Adrenal gland (tissue), 9 donors: ENCODE measurements at regions not wholly inside any gene's neighbourhood (a gene's known extent, or its start where the extent isn't known, plus 50 kb on each side); places are given as distances from the start of the nearest gene placed in this dataset.

ENCODE experiments used
- DNase-seq, 7 donors: peaks; one replicate each; pipeline ENCODE4 v3.0.0-alpha.2; 2019 to 2020
- H3K27ac ChIP-seq, 5 donors: fragments of 200-600 bp; sonication (generic) in 4 of 5; 1 replicate in 3 of 5; 2 replicates in 2 of 5; pipeline versions ENCODE4 v1.5.1 to v1.8.0; 2016 to 2020; ENCODE audit warnings: mild to moderate bottlenecking in 1 of 5
- H3K27me3 ChIP-seq: fragments of 200-600 bp; 2 replicates; pipeline ENCODE4 v1.8.0; 2021
- H3K36me3 ChIP-seq, 2 donors: fragments of 200-600 bp; replicated peaks in 1 of 2; 1 replicate in 1 of 2; 2 replicates in 1 of 2; pipeline versions ENCODE4 v1.5.1 to v1.8.0; 2018 to 2022
- H3K4me1 ChIP-seq, 2 donors: fragments of 200-600 bp; replicated peaks in 1 of 2; 1 replicate in 1 of 2; 2 replicates in 1 of 2; pipeline versions ENCODE4 v1.5.1 to v1.8.0; 2018 to 2021
- H3K4me3 ChIP-seq, 4 donors: fragments of 200-600 bp; sonication (generic) in 3 of 4; one replicate each; pipeline ENCODE4 v1.5.1; 2016 to 2018
- H3K9me3 ChIP-seq, 3 donors: fragments of 200-600 bp; sonication (generic) in 1 of 3; replicated peaks in 1 of 3; 1 replicate in 2 of 3; 2 replicates in 1 of 3; pipeline versions ENCODE4 v1.5.1 to v1.8.0; 2016 to 2021
- CTCF ChIP-seq, 6 experiments: fragments of 450-650 bp in 4 of 6; fragments of 200-600 bp in 2 of 6; sonication (generic) in 1 of 6; IDR thresholded peaks; 1 replicate in 5 of 6; 2 replicates in 1 of 6; pipeline versions ENCODE4 v1.5.1 to v1.8.0; 2016 to 2021; ENCODE audit warnings: antibody characterized with exemption in 6 of 6, mild to moderate bottlenecking in 2 of 6, moderate library complexity in 1 of 6
- POLR2A ChIP-seq, 2 donors: fragments of 450-650 bp; IDR thresholded peaks; one replicate each; pipeline ENCODE4 v1.6.1; 2017; ENCODE audit warnings: antibody characterized with exemption in 2 of 2, mild to moderate bottlenecking in 2 of 2, moderate library complexity in 1 of 2
- WGBS, 4 donors: extraction: QIAGEN DNeasy Blood & Tissue Kit in 2 of 4; methylation state at CpG; one replicate each; pipeline versions ENCODE4 v1.1.5 to v1.1.7; 2013 to 2017; 5-methylcytosine and 5-hydroxymethylcytosine counted together
- intact Hi-C, 2 donors: fragments of 100-400 bp; cut with DNase I; formaldehyde crosslinking; loops; one replicate each; pipeline versions ENCODE4 v1.14.1 to v1.15.0; 2022 to 2023
- donor health status: healthy with polysubstance abuse.
- donor health status: Bipolar disorder and iron deficiency.
- donor health status: DM: yes; HTN: yes; CAD: no.
- donor health status: DM: no; HTN: no; CAD: no.
- donor health status: DM: no; HTN: no; CAD: no.

- Histone ChIP-seq H3K27ac (no peak overlapping the region), H3K36me3 (no peaks in the 10 kb centered on the region), H3K4me1 (peaks cover 0 to 3% of the 10 kb centered on the region in 2 donors), H3K4me3 (no peak overlapping the region), H3K27me3 (peaks cover 9% of the 10 kb centered on the region), H3K9me3 (no peaks in the 10 kb centered on the region)
- peak in 3 of 7 donors; percentile 10 to 45 (median 21) for DNase-seq
- 37 to 54% (median 47%) methylated on average over 12 to 14 of the region's 14 CpGs for WGBS, 4 donors
- no peak for TF ChIP-seq CTCF (IDR thresholded peaks at IDR 0.05)
- TF ChIP-seq POLR2A (IDR thresholded peaks at IDR 0.05) = no peak
- intact Hi-C loops = no loop called here
Observed at GRCh38 chrX:47316276-47317025, 53.9 kb upstream of the ZNF157 start.
